DOHH2 (cell line): ENCODE measurements at regions not wholly inside any gene's neighbourhood (a gene's known extent, or its start where the extent isn't known, plus 50 kb on each side); places are given as distances from the start of the nearest gene placed in this dataset.
"Not testable (repeated sequence)": the region's sequence is repeated elsewhere in the genome, so short reads cannot be mapped to it uniquely, and the experiment has no call there.

Source experiments
- CTCF ChIP-seq: fragments of 200-600 bp; sonication (generic); IDR thresholded peaks from one replicate; pipeline ENCODE4 v1.5.1; 2014; ENCODE audit warnings: antibody characterized with exemption, mild to moderate bottlenecking, low read depth, low read length; ENCODE audit not compliant: poor library complexity, severe bottlenecking
- EZH2phosphoT487 ChIP-seq: fragments of 200-600 bp; sonication (generic); IDR thresholded peaks from 2 replicates; pipeline ENCODE4 v1.6.1; 2017; ENCODE audit warnings: borderline replicate concordance, mild to moderate bottlenecking, antibody characterized with exemption, low read length, moderate library complexity, mixed read lengths

GRCh38 chr2:37757456-37757855 lies 86.0 kb upstream of the CDC42EP3 start:
- not testable (repeated sequence) for TF ChIP-seq CTCF, EZH2phosphoT487
